ENCODE measurements at regions not wholly inside any gene's neighbourhood (a gene's known extent, or its start where the extent isn't known, plus 50 kb on each side); places are given as distances from the start of the nearest gene placed in this dataset.

- Histone ChIP-seq H3K79me2 (ENCODE audit: low read length) (no peaks in the 10 kb centered on the region), H3K4me1 (ENCODE audit: low read length) (no peaks in the 10 kb centered on the region), H3K4me2 (ENCODE audit: low read length) (no peak overlapping the region), H3K36me3 (replicated peaks; ENCODE audit: low read depth, low read length) (no peaks in the 10 kb centered on the region), H3K9ac (ENCODE audit: low read length) (no peak overlapping the region), H3K27me3 (ENCODE audit: low read depth, low read length) (no peaks in the 10 kb centered on the region), H3K4me3 (ENCODE audit: low read length) (no peak overlapping the region), H3K27ac (ENCODE audit: low read length) (no peak overlapping the region), H2AFZ (ENCODE audit: low read depth, low read length) (no peak overlapping the region), H4K20me1 (ENCODE audit: insufficient read depth, low read length) (no peaks in the 10 kb centered on the region), H3K9me3 (ENCODE audit: insufficient read depth, low read length) (no peaks in the 10 kb centered on the region)
- TF ChIP-seq EZH2phosphoT487 (IDR thresholded peaks at IDR 0.05; ENCODE audit: low read depth), result no peak
- no peak for TF ChIP-seq CTCF (IDR thresholded peaks at IDR 0.05; ENCODE audit: low read depth, low read length)
These were observed 140.4 kb downstream of the MID1IP1 start for GRCh38 chrX:38941675-38942074.

- Histone ChIP-seq H3K4me2 (ENCODE audit: low read length) (no peak overlapping the region), H4K20me1 (ENCODE audit: insufficient read depth, low read length) (no peaks in the 10 kb centered on the region), H3K27ac (ENCODE audit: low read length) (no peak overlapping the region), H2AFZ (ENCODE audit: low read depth, low read length) (no peak overlapping the region), H3K9ac (ENCODE audit: low read length) (no peak overlapping the region), H3K27me3 (ENCODE audit: low read depth, low read length) (no peaks in the 10 kb centered on the region), H3K4me1 (ENCODE audit: low read length) (no peaks in the 10 kb centered on the region), H3K36me3 (replicated peaks; ENCODE audit: low read depth, low read length) (no peaks in the 10 kb centered on the region), H3K4me3 (ENCODE audit: low read length) (no peak overlapping the region), H3K79me2 (ENCODE audit: low read length) (no peaks in the 10 kb centered on the region), H3K9me3 (ENCODE audit: insufficient read depth, low read length) (no peaks in the 10 kb centered on the region)
- TF ChIP-seq CTCF (IDR thresholded peaks at IDR 0.05; ENCODE audit: low read depth, low read length) (no peak), EZH2phosphoT487 (IDR thresholded peaks at IDR 0.05; ENCODE audit: low read depth) (no peak)
These were observed 141.9 kb downstream of the MID1IP1 start for GRCh38 chrX:38943120-38943519.

GRCh38 chrX:38948046-38948445, 146.8 kb downstream of the MID1IP1 start:
- TF ChIP-seq CTCF (IDR thresholded peaks at IDR 0.05; ENCODE audit: low read depth, low read length), result no peak
- TF ChIP-seq EZH2phosphoT487 (IDR thresholded peaks at IDR 0.05; ENCODE audit: low read depth), result no peak
- Histone ChIP-seq H3K4me1 (ENCODE audit: low read length) (no peaks in the 10 kb centered on the region), H4K20me1 (ENCODE audit: insufficient read depth, low read length) (no peaks in the 10 kb centered on the region), H3K9me3 (ENCODE audit: insufficient read depth, low read length) (no peaks in the 10 kb centered on the region), H3K9ac (ENCODE audit: low read length) (no peak overlapping the region), H3K4me2 (ENCODE audit: low read length) (no peak overlapping the region), H2AFZ (ENCODE audit: low read depth, low read length) (no peak overlapping the region), H3K27me3 (ENCODE audit: low read depth, low read length) (no peaks in the 10 kb centered on the region), H3K36me3 (replicated peaks; ENCODE audit: low read depth, low read length) (no peaks in the 10 kb centered on the region), H3K79me2 (ENCODE audit: low read length) (no peaks in the 10 kb centered on the region), H3K4me3 (ENCODE audit: low read length) (no peak overlapping the region), H3K27ac (ENCODE audit: low read length) (no peak overlapping the region)

- Histone ChIP-seq H4K20me1 (ENCODE audit: insufficient read depth, low read length) (no peaks in the 10 kb centered on the region), H3K4me1 (ENCODE audit: low read length) (peaks cover 7% of the 10 kb centered on the region), H3K79me2 (ENCODE audit: low read length) (no peaks in the 10 kb centered on the region), H3K36me3 (replicated peaks; ENCODE audit: low read depth, low read length) (no peaks in the 10 kb centered on the region), H2AFZ (ENCODE audit: low read depth, low read length) (peak overlapping the region; percentile 23; the same call in 1 of the 2 replicates), H3K4me2 (ENCODE audit: low read length) (peak overlapping the region; percentile 13; the same call in 1 of the 2 replicates), H3K4me3 (ENCODE audit: low read length) (no peak overlapping the region), H3K9me3 (ENCODE audit: insufficient read depth, low read length) (no peaks in the 10 kb centered on the region), H3K27ac (ENCODE audit: low read length) (no peak overlapping the region), H3K9ac (ENCODE audit: low read length) (no peak overlapping the region), H3K27me3 (ENCODE audit: low read depth, low read length) (no peaks in the 10 kb centered on the region)
- TF ChIP-seq EZH2phosphoT487 (IDR thresholded peaks at IDR 0.05; ENCODE audit: low read depth), result no peak
- TF ChIP-seq CTCF (IDR thresholded peaks at IDR 0.05; ENCODE audit: low read depth, low read length), result no peak
These were observed 153.3 kb downstream of the MID1IP1 start for GRCh38 chrX:38954520-38954919.

Data from OCI-LY3 (cell line).